ENCODE measurements at regions not wholly inside any gene's neighbourhood (a gene's known extent, or its start where the extent isn't known, plus 50 kb on each side); places are given as distances from the start of the nearest gene placed in this dataset.

DNA sequence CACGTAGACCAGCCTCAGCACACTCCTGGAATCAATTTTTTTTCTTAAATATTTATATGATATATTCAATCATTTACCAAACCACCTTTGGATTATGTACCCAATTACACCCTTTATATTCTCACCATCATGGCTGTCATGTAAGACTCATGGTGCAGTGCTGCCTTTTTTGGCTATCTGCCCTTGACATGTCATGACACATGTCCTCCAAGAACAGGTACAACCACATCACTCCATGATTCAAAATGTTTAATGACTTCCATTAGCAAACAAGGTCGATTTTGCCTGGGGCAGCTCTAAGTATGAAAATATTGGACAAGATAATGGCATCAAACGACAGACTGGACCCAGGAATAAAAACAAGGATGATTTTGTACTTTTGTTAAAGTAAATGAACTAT is 861.1 kb upstream of the ADAMTS5 start (continued):
- TF ChIP-seq HNRNPL (IDR thresholded peaks at IDR 0.05; ENCODE audit: low read depth, low read length): no peak
- no peak for TF ChIP-seq POLR3A (IDR thresholded peaks at IDR 0.05; ENCODE audit: borderline replicate concordance, extremely low read depth, insufficient read depth, insufficient read length)
- no peak for TF ChIP-seq SMARCB1 (IDR thresholded peaks at IDR 0.05; ENCODE audit: insufficient read length, low read depth)
- TF ChIP-seq TRIM28 (IDR thresholded peaks at IDR 0.05): no peak
- TF ChIP-seq POLR3G (IDR thresholded peaks at IDR 0.05; ENCODE audit: extremely low read depth, insufficient read length, insufficient replicate concordance): no peak
- TF ChIP-seq GABPB1 (CRISPR knock-in tag; IDR thresholded peaks at IDR 0.05): no peak

- no peak overlapping the region for H3K4me3 ChIP-seq
- in situ Hi-C loops (cut with MboI) (no loop called here), intact Hi-C loops (cut with micrococcal nuclease) (no loop called here)
- TF ChIP-seq ZSCAN29 (IDR thresholded peaks at IDR 0.05) (no peak), MLX (CRISPR knock-in tag; conservative IDR thresholded peaks at IDR 0.05) (no peak), CBFB (CRISPR knock-in tag; IDR thresholded peaks at IDR 0.05) (no peak), KLF1 (tag; IDR thresholded peaks at IDR 0.05) (no peak), ILK (tag; IDR thresholded peaks at IDR 0.05; ENCODE audit: borderline replicate concordance, low read depth) (no peak), ZNF551 (CRISPR knock-in tag; IDR thresholded peaks at IDR 0.05) (no peak), FOXM1 (IDR thresholded peaks at IDR 0.05; ENCODE audit: low read depth) (no peak), FOXM1 (CRISPR knock-in tag; IDR thresholded peaks at IDR 0.05; ENCODE audit: low read depth) (no peak), E2F3 (CRISPR knock-in tag; IDR thresholded peaks at IDR 0.05) (no peak), SRSF1 (IDR thresholded peaks at IDR 0.05; ENCODE audit: low read depth, low read length) (no peak)
- TF ChIP-seq, protein P1, sequence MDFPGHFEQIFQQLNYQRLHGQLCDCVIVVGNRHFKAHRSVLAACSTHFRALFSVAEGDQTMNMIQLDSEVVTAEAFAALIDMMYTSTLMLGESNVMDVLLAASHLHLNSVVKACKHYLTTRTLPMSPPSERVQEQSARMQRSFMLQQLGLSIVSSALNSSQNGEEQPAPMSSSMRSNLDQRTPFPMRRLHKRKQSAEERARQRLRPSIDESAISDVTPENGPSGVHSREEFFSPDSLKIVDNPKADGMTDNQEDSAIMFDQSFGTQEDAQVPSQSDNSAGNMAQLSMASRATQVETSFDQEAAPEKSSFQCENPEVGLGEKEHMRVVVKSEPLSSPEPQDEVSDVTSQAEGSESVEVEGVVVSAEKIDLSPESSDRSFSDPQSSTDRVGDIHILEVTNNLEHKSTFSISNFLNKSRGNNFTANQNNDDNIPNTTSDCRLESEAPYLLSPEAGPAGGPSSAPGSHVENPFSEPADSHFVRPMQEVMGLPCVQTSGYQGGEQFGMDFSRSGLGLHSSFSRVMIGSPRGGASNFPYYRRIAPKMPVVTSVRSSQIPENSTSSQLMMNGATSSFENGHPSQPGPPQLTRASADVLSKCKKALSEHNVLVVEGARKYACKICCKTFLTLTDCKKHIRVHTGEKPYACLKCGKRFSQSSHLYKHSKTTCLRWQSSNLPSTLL (IDR thresholded peaks at IDR 0.05): no peak
- TF ChIP-seq, protein P2, sequence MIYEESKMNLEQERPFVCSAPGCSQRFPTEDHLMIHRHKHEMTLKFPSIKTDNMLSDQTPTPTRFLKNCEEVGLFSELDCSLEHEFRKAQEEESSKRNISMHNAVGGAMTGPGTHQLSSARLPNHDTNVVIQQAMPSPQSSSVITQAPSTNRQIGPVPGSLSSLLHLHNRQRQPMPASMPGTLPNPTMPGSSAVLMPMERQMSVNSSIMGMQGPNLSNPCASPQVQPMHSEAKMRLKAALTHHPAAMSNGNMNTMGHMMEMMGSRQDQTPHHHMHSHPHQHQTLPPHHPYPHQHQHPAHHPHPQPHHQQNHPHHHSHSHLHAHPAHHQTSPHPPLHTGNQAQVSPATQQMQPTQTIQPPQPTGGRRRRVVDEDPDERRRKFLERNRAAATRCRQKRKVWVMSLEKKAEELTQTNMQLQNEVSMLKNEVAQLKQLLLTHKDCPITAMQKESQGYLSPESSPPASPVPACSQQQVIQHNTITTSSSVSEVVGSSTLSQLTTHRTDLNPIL (CRISPR knock-in tag; IDR thresholded peaks at IDR 0.05): no peak
- H3K4me1 ChIP-seq (replicated peaks in 1 of 2; ENCODE audit: control insufficient read depth in 2 of 2, insufficient read depth in 2 of 2, low read length in 2 of 2): no peaks in the 10 kb centered on the region
- H3K79me2 ChIP-seq (ENCODE audit: control insufficient read depth, insufficient read depth, low read length): no peaks in the 10 kb centered on the region
- no peak for ATAC-seq
- H2AFZ ChIP-seq (ENCODE audit: low read depth, low read length): no peak overlapping the region
- no peak for DNase-seq (ENCODE audit: extremely low read depth in 1 of 4, low spot score in 3 of 4)
- 0% methylated on average over 5 of the region's 5 CpGs for WGBS (ENCODE audit: insufficient coverage, low coverage, missing lambda C conversion rate)
- no peak overlapping the region for H3K4me2 ChIP-seq (ENCODE audit: insufficient read depth, low read length)
- no peak overlapping the region for H3K9ac ChIP-seq (ENCODE audit: insufficient read depth in 1 of 2, low read depth in 2 of 2, low read length in 2 of 2)
- POLR2A ChIA-PET: no interaction called here
- no peak for FAIRE-seq
- H4K20me1 ChIP-seq (replicated peaks; ENCODE audit: control insufficient read depth, insufficient read depth, low read length): no peaks in the 10 kb centered on the region
- no peaks in the 10 kb centered on the region for H3K9me3 ChIP-seq (replicated peaks; ENCODE audit: control insufficient read depth, insufficient read depth, low read depth, low read length)
- BruUV-seq (replicated peaks): no TSS peak
- H3K27ac ChIP-seq (ENCODE audit: extremely low read depth, low read depth, low read length): no peak overlapping the region
- CTCF ChIA-PET (ENCODE audit: low intra/inter-chr PET ratio): no interaction called here
- no peaks in the 10 kb centered on the region for H3K36me3 ChIP-seq (ENCODE audit: control insufficient read depth, insufficient read depth, low read length)
- no peaks in the 10 kb centered on the region for H3K9me1 ChIP-seq (ENCODE audit: control insufficient read depth, insufficient read depth, low read length)
- no peaks in the 10 kb centered on the region for H3K27me3 ChIP-seq (ENCODE audit: control insufficient read depth in 2 of 2, insufficient read depth in 2 of 2, low read length in 2 of 2)
Observed at GRCh38 chr21:27825035-27825434, 858.1 kb upstream of the ADAMTS5 start.
